ENCODE measurements at regions not wholly inside any gene's neighbourhood (a gene's known extent, or its start where the extent isn't known, plus 50 kb on each side); places are given as distances from the start of the nearest gene placed in this dataset.
"Not testable (repeated sequence)": the region's sequence is repeated elsewhere in the genome, so short reads cannot be mapped to it uniquely, and the experiment has no call there.

GRCh38 chrX:22538580-22538979 lies 265.9 kb downstream of the CBLL2 start:
- no peak for DNase-seq

GRCh38 chrX:22541926-22542325 lies 269.2 kb downstream of the CBLL2 start:
- DNase-seq = no peak

GRCh38 chrX:22542641-22543040 lies 269.9 kb downstream of the CBLL2 start:
- no peak for DNase-seq

- no peak for DNase-seq
Measured at GRCh38 chrX:22559506-22559905, 286.8 kb downstream of the CBLL2 start.

GRCh38 chrX:22575161-22575845 lies 302.6 kb downstream of the CBLL2 start:
- no peak for DNase-seq

GRCh38 chrX:22577181-22577580 lies 304.5 kb downstream of the CBLL2 start:
- no peak for DNase-seq

GRCh38 chrX:22585831-22586230 lies 313.1 kb downstream of the CBLL2 start:
- DNase-seq = no peak

GRCh38 chrX:22589845-22590244 lies 317.1 kb downstream of the CBLL2 start:
- no peak for DNase-seq

- DNase-seq = peak; percentile 60
Measured at GRCh38 chrX:22594766-22595165, 322.1 kb downstream of the CBLL2 start.

GRCh38 chrX:22603060-22603459 lies 330.3 kb downstream of the CBLL2 start:
- DNase-seq = no peak

- not testable (repeated sequence) for DNase-seq
Measured at GRCh38 chrX:22609452-22609851, 336.7 kb downstream of the CBLL2 start.

- no peak for DNase-seq
Measured at GRCh38 chrX:22616867-22617266, 344.2 kb downstream of the CBLL2 start.

GRCh38 chrX:22627576-22627975 lies 354.9 kb downstream of the CBLL2 start:
- DNase-seq = no peak

GRCh38 chrX:22628275-22628674 lies 355.6 kb downstream of the CBLL2 start:
- no peak for DNase-seq

- peak; percentile 70 for DNase-seq
Measured at GRCh38 chrX:22629105-22629725, 356.5 kb downstream of the CBLL2 start.

- DNase-seq = no peak
Measured at GRCh38 chrX:22634083-22634482, 361.4 kb downstream of the CBLL2 start.

- DNase-seq = no peak
Measured at GRCh38 chrX:22634751-22635150, 362.0 kb downstream of the CBLL2 start.

- DNase-seq = no peak
Measured at GRCh38 chrX:22648281-22648680, 351.5 kb upstream of the DDX53 start.

GRCh38 chrX:22650691-22651090 lies 349.1 kb upstream of the DDX53 start:
- no peak for DNase-seq

- DNase-seq = no peak
Measured at GRCh38 chrX:22652596-22652995, 347.2 kb upstream of the DDX53 start.

GRCh38 chrX:22660756-22661155 lies 339.0 kb upstream of the DDX53 start:
- DNase-seq = no peak

- DNase-seq = no peak
Measured at GRCh38 chrX:22662776-22663175, 337.0 kb upstream of the DDX53 start.

GRCh38 chrX:22664826-22665225 lies 334.9 kb upstream of the DDX53 start:
- no peak for DNase-seq

- DNase-seq = no peak
Measured at GRCh38 chrX:22665818-22666217, 333.9 kb upstream of the DDX53 start.

- no peak for DNase-seq
Measured at GRCh38 chrX:22666441-22666840, 333.3 kb upstream of the DDX53 start.
